ENCODE measurements at regions not wholly inside any gene's neighbourhood (a gene's known extent, or its start where the extent isn't known, plus 50 kb on each side); places are given as distances from the start of the nearest gene placed in this dataset.

GRCh38 chr3:17828388-17828787 is 86.0 kb upstream of the TBC1D5 start:
- TF ChIP-seq CTCF (IDR thresholded peaks at IDR 0.05) (no peak), POLR2A (IDR thresholded peaks at IDR 0.05; ENCODE audit: low read length) (no peak), PBX3 (IDR thresholded peaks at IDR 0.05) (no peak), MAFK (IDR thresholded peaks at IDR 0.05; ENCODE audit: partially characterized antibody) (no peak), HDAC2 (IDR thresholded peaks at IDR 0.05) (no peak), MAX (IDR thresholded peaks at IDR 0.05) (no peak), EHMT2 (IDR thresholded peaks at IDR 0.05; ENCODE audit: low read depth) (no peak), RCOR1 (IDR thresholded peaks at IDR 0.05; ENCODE audit: low read depth, low read length) (no peak), JUNB (IDR thresholded peaks at IDR 0.05) (no peak), RAD21 (conservative IDR thresholded peaks at IDR 0.05 in 1 of 2, IDR thresholded peaks at IDR 0.05 in 1 of 2) (no peak)

All from A549 (cell line).